ENCODE measurements at regions not wholly inside any gene's neighbourhood (a gene's known extent, or its start where the extent isn't known, plus 50 kb on each side); places are given as distances from the start of the nearest gene placed in this dataset.

- H3K9me3 ChIP-seq (replicated peaks; ENCODE audit: control insufficient read depth, insufficient read depth, low read length), result no peaks in the 10 kb centered on the region
- no peak overlapping the region for H3K9ac ChIP-seq (replicated peaks; ENCODE audit: extremely low read depth, insufficient read depth, low read length)
- no peaks in the 10 kb centered on the region for H3K79me2 ChIP-seq (ENCODE audit: control insufficient read depth, insufficient read depth, low read length)
- H3K27ac ChIP-seq (ENCODE audit: insufficient read depth, low read depth, low read length), result no peak overlapping the region
- intact Hi-C loops (cut with micrococcal nuclease), result no loop called here
- FAIRE-seq (no peak), DNase-seq (ENCODE audit: low read depth, low spot score) (no peak)
- H2AFZ ChIP-seq (ENCODE audit: low read depth, low read length), result no peak overlapping the region
- no peak overlapping the region for H3K4me2 ChIP-seq (ENCODE audit: insufficient read depth, low read length)
- ChIA-PET POLR2A (no interaction called here), CTCF (no interaction called here)
- no peaks in the 10 kb centered on the region for H3K9me1 ChIP-seq (replicated peaks; ENCODE audit: control insufficient read depth, extremely low read depth, insufficient read depth, low read length)
- no peaks in the 10 kb centered on the region for H3K4me1 ChIP-seq (ENCODE audit: control insufficient read depth, extremely low read depth, insufficient read depth, low read length)
- no peaks in the 10 kb centered on the region for H3K27me3 ChIP-seq (ENCODE audit: control insufficient read depth in 2 of 2, insufficient read depth in 2 of 2, low read length in 2 of 2)
- TF ChIP-seq FOS (IDR thresholded peaks at IDR 0.05; ENCODE audit: borderline replicate concordance, insufficient read depth, low read length) (no peak), MYC (IDR thresholded peaks at IDR 0.05; ENCODE audit: low read depth, low read length) (no peak)
- no peaks in the 10 kb centered on the region for H4K20me1 ChIP-seq (replicated peaks; ENCODE audit: control insufficient read depth, extremely low read depth, insufficient read depth, low read length)
- no TSS peak for BruUV-seq (replicated peaks)
- dilution Hi-C loops (cut with MboI; ENCODE audit: extremely low pct_ligation_motif_present, low sequenced_read_pairs), result no loop called here
- H3K36me3 ChIP-seq (ENCODE audit: control insufficient read depth in 2 of 2, extremely low read depth in 1 of 2, insufficient read depth in 2 of 2, low read length in 2 of 2), result no peaks in the 10 kb centered on the region
- H3K4me3 ChIP-seq (replicated peaks in 1 of 3; ENCODE audit: insufficient read depth in 1 of 3, low read depth in 1 of 3, low read length in 3 of 3), result no peak overlapping the region
These were observed 196.6 kb downstream of the SALL1 start for GRCh38 chr16:50954469-50954868.

- dilution Hi-C loops (cut with MboI; ENCODE audit: extremely low pct_ligation_motif_present, low sequenced_read_pairs) (no loop called here), intact Hi-C loops (cut with micrococcal nuclease) (no loop called here)
- TF ChIP-seq MAX (IDR thresholded peaks at IDR 0.05; ENCODE audit: insufficient read depth, insufficient read length) (no peak), FOS (IDR thresholded peaks at IDR 0.05; ENCODE audit: borderline replicate concordance, insufficient read depth, low read length) (no peak), JUN (IDR thresholded peaks at IDR 0.05; ENCODE audit: borderline replicate concordance, insufficient read depth, insufficient read length, low read depth) (no peak), POLR2A (IDR thresholded peaks at IDR 0.05; ENCODE audit: low read depth, low read length) (no peak), CTCF (IDR thresholded peaks at IDR 0.05; ENCODE audit: extremely low read depth in 1 of 2, insufficient read depth in 1 of 2, low read depth in 1 of 2, low read length in 2 of 2) (no peak), MYC (IDR thresholded peaks at IDR 0.05; ENCODE audit: low read depth, low read length) (no peak), GATA2 (IDR thresholded peaks at IDR 0.05; ENCODE audit: insufficient read depth, insufficient read length, low read depth, low read length) (no peak), EZH2 (IDR thresholded peaks at IDR 0.05; ENCODE audit: borderline replicate concordance, low read depth, low read length, severe bottlenecking) (no peak), POLR2AphosphoS5 (IDR thresholded peaks at IDR 0.05; ENCODE audit: insufficient read depth, low read depth, low read length) (no peak)
- no TSS peak for BruUV-seq (replicated peaks)
- Histone ChIP-seq H3K79me2 (ENCODE audit: control insufficient read depth, insufficient read depth, low read length) (no peaks in the 10 kb centered on the region), H3K9me1 (replicated peaks; ENCODE audit: control insufficient read depth, extremely low read depth, insufficient read depth, low read length) (no peaks in the 10 kb centered on the region), H3K9me3 (replicated peaks; ENCODE audit: control insufficient read depth, insufficient read depth, low read length) (no peaks in the 10 kb centered on the region), H3K36me3 (ENCODE audit: control insufficient read depth in 2 of 2, extremely low read depth in 1 of 2, insufficient read depth in 2 of 2, low read length in 2 of 2) (no peaks in the 10 kb centered on the region), H3K9ac (replicated peaks; ENCODE audit: extremely low read depth, insufficient read depth, low read length) (no peak overlapping the region), H3K27ac (ENCODE audit: insufficient read depth, low read depth, low read length) (no peak overlapping the region), H4K20me1 (replicated peaks; ENCODE audit: control insufficient read depth, extremely low read depth, insufficient read depth, low read length) (no peaks in the 10 kb centered on the region), H3K4me3 (replicated peaks in 1 of 3; ENCODE audit: insufficient read depth in 1 of 3, low read depth in 1 of 3, low read length in 3 of 3) (no peak overlapping the region), H3K4me1 (ENCODE audit: control insufficient read depth, extremely low read depth, insufficient read depth, low read length) (no peaks in the 10 kb centered on the region), H2AFZ (ENCODE audit: low read depth, low read length) (no peak overlapping the region), H3K4me2 (ENCODE audit: insufficient read depth, low read length) (no peak overlapping the region), H3K27me3 (ENCODE audit: control insufficient read depth in 2 of 2, insufficient read depth in 2 of 2, low read length in 2 of 2) (no peaks in the 10 kb centered on the region)
- DNase-seq (ENCODE audit: low read depth, low spot score) (no peak), FAIRE-seq (no peak)
- CTCF ChIA-PET, result no interaction called here
- POLR2A ChIA-PET, result no interaction called here
These were observed 197.8 kb downstream of the SALL1 start for GRCh38 chr16:50953290-50953689.

Data from endothelial cell of umbilical vein (primary cell).